COLO668 (cell line): ENCODE measurements at regions not wholly inside any gene's neighbourhood (a gene's known extent, or its start where the extent isn't known, plus 50 kb on each side); places are given as distances from the start of the nearest gene placed in this dataset.

Experiments used
- DNase-seq: peaks from one replicate; lab custom pipeline; 2025; ENCODE audit not compliant: unreplicated experiment; lab: John Stamatoyannopoulos, UW

GRCh38 chr20:57013741-57014140 is 252.7 kb downstream of the BMP7 start:
- no peak for DNase-seq

GRCh38 chr20:57020364-57020763 is 246.1 kb downstream of the BMP7 start:
- no peak for DNase-seq

- DNase-seq: no peak
Observed at GRCh38 chr20:57022306-57022705, 244.1 kb downstream of the BMP7 start.

- DNase-seq: no peak
Observed at GRCh38 chr20:57023007-57023406, 243.4 kb downstream of the BMP7 start.

- no peak for DNase-seq
Observed at GRCh38 chr20:57023997-57024396, 242.4 kb downstream of the BMP7 start.

- DNase-seq: no peak
Observed at GRCh38 chr20:57024849-57025248, 241.6 kb downstream of the BMP7 start.

GRCh38 chr20:57025261-57025660 is 241.2 kb downstream of the BMP7 start:
- no peak for DNase-seq

- DNase-seq: no peak
Observed at GRCh38 chr20:57025666-57026224, 240.7 kb downstream of the BMP7 start.

- DNase-seq: no peak
Observed at GRCh38 chr20:57027777-57028176, 238.7 kb downstream of the BMP7 start.

- DNase-seq: no peak
Observed at GRCh38 chr20:57030611-57031600, 235.5 kb downstream of the BMP7 start.

GRCh38 chr20:57031867-57032355 is 234.5 kb downstream of the BMP7 start:
- no peak for DNase-seq

GRCh38 chr20:57032847-57033246 is 233.6 kb downstream of the BMP7 start:
- DNase-seq: no peak

GRCh38 chr20:57034001-57034400 is 232.4 kb downstream of the BMP7 start:
- no peak for DNase-seq

GRCh38 chr20:57037689-57038088 is 228.8 kb downstream of the BMP7 start:
- DNase-seq: no peak

- no peak for DNase-seq
Observed at GRCh38 chr20:57038608-57039440, 227.6 kb downstream of the BMP7 start.

- DNase-seq: no peak
Observed at GRCh38 chr20:57040466-57040865, 226.0 kb downstream of the BMP7 start.

- no peak for DNase-seq
Observed at GRCh38 chr20:57040924-57041323, 225.5 kb downstream of the BMP7 start.

GRCh38 chr20:57043091-57043490 is 223.3 kb downstream of the BMP7 start:
- no peak for DNase-seq

GRCh38 chr20:57043669-57044268 is 222.7 kb downstream of the BMP7 start:
- no peak for DNase-seq

- no peak for DNase-seq
Observed at GRCh38 chr20:57047281-57048026, 219.0 kb downstream of the BMP7 start.
